GM19463 (cell line): ENCODE measurements at regions not wholly inside any gene's neighbourhood (a gene's known extent, or its start where the extent isn't known, plus 50 kb on each side); places are given as distances from the start of the nearest gene placed in this dataset.
"Not testable (repeated sequence)": the region's sequence is repeated elsewhere in the genome, so short reads cannot be mapped to it uniquely, and the experiment has no call there.

Source experiments
- ATAC-seq: cut with Tn5 transposase; IDR thresholded peaks from one replicate; pipeline ENCODE4 v1.9.1; 2021; ENCODE audit warnings: mild to moderate bottlenecking, moderate library complexity; ENCODE audit not compliant: unreplicated experiment

GRCh38 chr10:28434063-28434462, 98.9 kb upstream of the WAC start:
- no peak for ATAC-seq

- no peak for ATAC-seq
Measured at GRCh38 chr10:28442403-28442802, 90.5 kb upstream of the WAC start.

GRCh38 chr10:28444031-28444430, 88.9 kb upstream of the WAC start:
- ATAC-seq: no peak

- no peak for ATAC-seq
Measured at GRCh38 chr10:28445516-28445915, 87.4 kb upstream of the WAC start.

- no peak for ATAC-seq
Measured at GRCh38 chr10:28449382-28449781, 83.5 kb upstream of the WAC start.

- ATAC-seq: no peak
Measured at GRCh38 chr10:28449926-28450325, 83.0 kb upstream of the WAC start.

- ATAC-seq: no peak
Measured at GRCh38 chr10:28453926-28454325, 79.0 kb upstream of the WAC start.

GRCh38 chr10:28457110-28457509, 75.8 kb upstream of the WAC start:
- ATAC-seq: no peak

GRCh38 chr10:28457873-28458272, 75.0 kb upstream of the WAC start:
- not testable (repeated sequence) for ATAC-seq

GRCh38 chr10:28459453-28460144, 73.3 kb upstream of the WAC start:
- no peak for ATAC-seq

GRCh38 chr10:28463141-28463540, 69.8 kb upstream of the WAC start:
- no peak for ATAC-seq

- no peak for ATAC-seq
Measured at GRCh38 chr10:28463676-28464395, 69.1 kb upstream of the WAC start.

- no peak for ATAC-seq
Measured at GRCh38 chr10:28467615-28468014, 65.3 kb upstream of the WAC start.

- ATAC-seq: no peak
Measured at GRCh38 chr10:28468707-28469483, 64.0 kb upstream of the WAC start.

GRCh38 chr10:28470873-28471651, 61.9 kb upstream of the WAC start:
- no peak for ATAC-seq

GRCh38 chr10:28471652-28472050, 61.3 kb upstream of the WAC start:
- no peak for ATAC-seq

GRCh38 chr10:28478646-28479045, 54.3 kb upstream of the WAC start:
- ATAC-seq: no peak

GRCh38 chr10:28479425-28479865, 53.5 kb upstream of the WAC start:
- ATAC-seq: no peak

GRCh38 chr10:28479927-28480627, 52.8 kb upstream of the WAC start:
- no peak for ATAC-seq

- ATAC-seq: no peak
Measured at GRCh38 chr10:28480628-28480965, 52.3 kb upstream of the WAC start.
